HL-60 (cell line): ENCODE measurements at regions not wholly inside any gene's neighbourhood (a gene's known extent, or its start where the extent isn't known, plus 50 kb on each side); places are given as distances from the start of the nearest gene placed in this dataset.

Experiments used
- DNase-seq, 2 experiments: peaks; one replicate each; pipeline ENCODE4 v3.0.0-alpha.2; 2010 to 2020; ENCODE audit warnings: low read depth in 1 of 2, low spot score in 1 of 2
- H3K27ac ChIP-seq: fragments of 250-450 bp; sonication (Bioruptor Pico); replicated peaks from 2 replicates; pipeline ENCODE4 v1.5.1; 2020; ENCODE audit warnings: mild to moderate bottlenecking, moderate library complexity
- H3K27me3 ChIP-seq: fragments of 250-450 bp; sonication (Bioruptor Pico); 2 replicates; pipeline ENCODE4 v1.5.1; 2021; ENCODE audit warnings: mild to moderate bottlenecking, moderate library complexity; ENCODE audit not compliant: insufficient read depth, poor library complexity, severe bottlenecking
- H3K4me3 ChIP-seq: replicated peaks from 2 replicates; pipeline ENCODE4 v1.5.1; 2011; ENCODE audit warnings: mild to moderate bottlenecking, control low read depth, low read length; ENCODE audit not compliant: insufficient read depth
- GABPA ChIP-seq: IDR thresholded peaks from 2 replicates; pipeline ENCODE4 v1.6.1; 2012; ENCODE audit warnings: low read depth
- POLR2AphosphoS5 ChIP-seq: IDR thresholded peaks from 2 replicates; pipeline ENCODE4 v1.6.1; 2012; ENCODE audit warnings: low read depth
- SPI1 ChIP-seq: IDR thresholded peaks from 2 replicates; pipeline ENCODE4 v1.6.1; 2012; ENCODE audit warnings: low read depth, mild to moderate bottlenecking, borderline replicate concordance
- TF ChIP-seq, protein P1 (sequence below): IDR thresholded peaks from 2 replicates; pipeline ENCODE4 v1.6.1; 2012; ENCODE audit warnings: low read depth; ENCODE audit not compliant: insufficient replicate concordance
- TF ChIP-seq, protein P2 (sequence below): IDR thresholded peaks from one replicate; pipeline ENCODE4 v1.5.1; 2011; ENCODE audit warnings: low read length, control low read depth, inconsistent platforms; ENCODE audit not compliant: insufficient read depth

GRCh38 chr5:52255308-52255707 lies 532.4 kb upstream of the ITGA1 start:
- Histone ChIP-seq H3K27me3 (no peaks in the 10 kb centered on the region), H3K4me3 (no peak overlapping the region), H3K27ac (no peak overlapping the region)
- TF ChIP-seq, protein P1, sequence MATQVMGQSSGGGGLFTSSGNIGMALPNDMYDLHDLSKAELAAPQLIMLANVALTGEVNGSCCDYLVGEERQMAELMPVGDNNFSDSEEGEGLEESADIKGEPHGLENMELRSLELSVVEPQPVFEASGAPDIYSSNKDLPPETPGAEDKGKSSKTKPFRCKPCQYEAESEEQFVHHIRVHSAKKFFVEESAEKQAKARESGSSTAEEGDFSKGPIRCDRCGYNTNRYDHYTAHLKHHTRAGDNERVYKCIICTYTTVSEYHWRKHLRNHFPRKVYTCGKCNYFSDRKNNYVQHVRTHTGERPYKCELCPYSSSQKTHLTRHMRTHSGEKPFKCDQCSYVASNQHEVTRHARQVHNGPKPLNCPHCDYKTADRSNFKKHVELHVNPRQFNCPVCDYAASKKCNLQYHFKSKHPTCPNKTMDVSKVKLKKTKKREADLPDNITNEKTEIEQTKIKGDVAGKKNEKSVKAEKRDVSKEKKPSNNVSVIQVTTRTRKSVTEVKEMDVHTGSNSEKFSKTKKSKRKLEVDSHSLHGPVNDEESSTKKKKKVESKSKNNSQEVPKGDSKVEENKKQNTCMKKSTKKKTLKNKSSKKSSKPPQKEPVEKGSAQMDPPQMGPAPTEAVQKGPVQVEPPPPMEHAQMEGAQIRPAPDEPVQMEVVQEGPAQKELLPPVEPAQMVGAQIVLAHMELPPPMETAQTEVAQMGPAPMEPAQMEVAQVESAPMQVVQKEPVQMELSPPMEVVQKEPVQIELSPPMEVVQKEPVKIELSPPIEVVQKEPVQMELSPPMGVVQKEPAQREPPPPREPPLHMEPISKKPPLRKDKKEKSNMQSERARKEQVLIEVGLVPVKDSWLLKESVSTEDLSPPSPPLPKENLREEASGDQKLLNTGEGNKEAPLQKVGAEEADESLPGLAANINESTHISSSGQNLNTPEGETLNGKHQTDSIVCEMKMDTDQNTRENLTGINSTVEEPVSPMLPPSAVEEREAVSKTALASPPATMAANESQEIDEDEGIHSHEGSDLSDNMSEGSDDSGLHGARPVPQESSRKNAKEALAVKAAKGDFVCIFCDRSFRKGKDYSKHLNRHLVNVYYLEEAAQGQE: no peak
- TF ChIP-seq GABPA (no peak), SPI1 (no peak), POLR2AphosphoS5 (no peak)
- TF ChIP-seq, protein P2, sequence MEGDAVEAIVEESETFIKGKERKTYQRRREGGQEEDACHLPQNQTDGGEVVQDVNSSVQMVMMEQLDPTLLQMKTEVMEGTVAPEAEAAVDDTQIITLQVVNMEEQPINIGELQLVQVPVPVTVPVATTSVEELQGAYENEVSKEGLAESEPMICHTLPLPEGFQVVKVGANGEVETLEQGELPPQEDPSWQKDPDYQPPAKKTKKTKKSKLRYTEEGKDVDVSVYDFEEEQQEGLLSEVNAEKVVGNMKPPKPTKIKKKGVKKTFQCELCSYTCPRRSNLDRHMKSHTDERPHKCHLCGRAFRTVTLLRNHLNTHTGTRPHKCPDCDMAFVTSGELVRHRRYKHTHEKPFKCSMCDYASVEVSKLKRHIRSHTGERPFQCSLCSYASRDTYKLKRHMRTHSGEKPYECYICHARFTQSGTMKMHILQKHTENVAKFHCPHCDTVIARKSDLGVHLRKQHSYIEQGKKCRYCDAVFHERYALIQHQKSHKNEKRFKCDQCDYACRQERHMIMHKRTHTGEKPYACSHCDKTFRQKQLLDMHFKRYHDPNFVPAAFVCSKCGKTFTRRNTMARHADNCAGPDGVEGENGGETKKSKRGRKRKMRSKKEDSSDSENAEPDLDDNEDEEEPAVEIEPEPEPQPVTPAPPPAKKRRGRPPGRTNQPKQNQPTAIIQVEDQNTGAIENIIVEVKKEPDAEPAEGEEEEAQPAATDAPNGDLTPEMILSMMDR: no peak
- DNase-seq: no peak

GRCh38 chr5:52262844-52263243 lies 524.9 kb upstream of the ITGA1 start:
- H3K4me3 ChIP-seq: no peak overlapping the region
- H3K27ac ChIP-seq: no peak overlapping the region
- TF ChIP-seq GABPA: no peak
- TF ChIP-seq SPI1: no peak
- no peak for TF ChIP-seq POLR2AphosphoS5
- TF ChIP-seq, protein P2: no peak
- TF ChIP-seq, protein P1: no peak
- no peak for DNase-seq
- no peaks in the 10 kb centered on the region for H3K27me3 ChIP-seq

- TF ChIP-seq SPI1 (no peak), POLR2AphosphoS5 (no peak), GABPA (no peak)
- TF ChIP-seq, protein P2: no peak
- TF ChIP-seq, protein P1: no peak
- no peak overlapping the region for H3K27ac ChIP-seq
- no peak for DNase-seq
- no peak overlapping the region for H3K4me3 ChIP-seq
- H3K27me3 ChIP-seq: no peaks in the 10 kb centered on the region
Measured at GRCh38 chr5:52269401-52269800, 518.3 kb upstream of the ITGA1 start.
